ENCODE measurements at regions not wholly inside any gene's neighbourhood (a gene's known extent, or its start where the extent isn't known, plus 50 kb on each side); places are given as distances from the start of the nearest gene placed in this dataset.

- TF ChIP-seq CTCF (IDR thresholded peaks at IDR 0.05; ENCODE audit: poor library complexity, severe bottlenecking), result no peak
- no peak for TF ChIP-seq EP300 (conservative IDR thresholded peaks at IDR 0.05; ENCODE audit: poor library complexity, severe bottlenecking)
- TF ChIP-seq POLR2AphosphoS5 (IDR thresholded peaks at IDR 0.05), result no peak
- no peak for TF ChIP-seq TAF1 (IDR thresholded peaks at IDR 0.05; ENCODE audit: low read depth)
- no peak for TF ChIP-seq EZH2 (IDR thresholded peaks at IDR 0.05; ENCODE audit: borderline replicate concordance, insufficient read depth, low read length, poor library complexity, severe bottlenecking)
- TF ChIP-seq RAD21 (conservative IDR thresholded peaks at IDR 0.05), result no peak
- no peak for TF ChIP-seq SMC3 (conservative IDR thresholded peaks at IDR 0.05; ENCODE audit: poor library complexity)
- no peak for TF ChIP-seq REST (IDR thresholded peaks at IDR 0.05; ENCODE audit: borderline replicate concordance)
- no peak for TF ChIP-seq MXI1 (conservative IDR thresholded peaks at IDR 0.05; ENCODE audit: poor library complexity, severe bottlenecking)
Observed at GRCh38 chr10:108789336-108789735, 1134.0 kb downstream of the XPNPEP1 start.
